Neural crest cell (in vitro differentiated cells): ENCODE measurements at regions not wholly inside any gene's neighbourhood (a gene's known extent, or its start where the extent isn't known, plus 50 kb on each side); places are given as distances from the start of the nearest gene placed in this dataset.

Experiments
- DNase-seq: peaks from one replicate; pipeline ENCODE4 v3.0.0; 2021; ENCODE audit warnings: low read depth, mixed read lengths, low spot score
- H3K27ac Mint-ChIP-seq: one replicate; pipeline ENCODE4 v1.8.0; 2021; ENCODE audit warnings: mild to moderate bottlenecking, mixed read lengths; ENCODE audit not compliant: unreplicated experiment
- H3K27me3 Mint-ChIP-seq: 2 replicates; pipeline ENCODE4 v1.8.0; 2021; ENCODE audit warnings: low read depth, mild to moderate bottlenecking, mixed read lengths
- H3K36me3 Mint-ChIP-seq: 2 replicates; pipeline ENCODE4 v1.8.0; 2021; ENCODE audit warnings: low read depth, mild to moderate bottlenecking, mixed read lengths
- H3K4me1 Mint-ChIP-seq: 2 replicates; pipeline ENCODE4 v1.8.0; 2021; ENCODE audit warnings: mixed read lengths
- H3K4me3 Mint-ChIP-seq: one replicate; pipeline ENCODE4 v1.8.0; 2021; ENCODE audit warnings: mild to moderate bottlenecking, mixed read lengths
- H3K9me3 Mint-ChIP-seq: 2 replicates; pipeline ENCODE4 v1.8.0; 2021; ENCODE audit warnings: mixed read lengths
- CTCF ChIP-seq: fragments of 200-600 bp; sonication (generic); conservative IDR thresholded peaks from 2 replicates; pipeline ENCODE4 v1.5.0; 2021; ENCODE audit warnings: antibody characterized with exemption, mild to moderate bottlenecking

DNA sequence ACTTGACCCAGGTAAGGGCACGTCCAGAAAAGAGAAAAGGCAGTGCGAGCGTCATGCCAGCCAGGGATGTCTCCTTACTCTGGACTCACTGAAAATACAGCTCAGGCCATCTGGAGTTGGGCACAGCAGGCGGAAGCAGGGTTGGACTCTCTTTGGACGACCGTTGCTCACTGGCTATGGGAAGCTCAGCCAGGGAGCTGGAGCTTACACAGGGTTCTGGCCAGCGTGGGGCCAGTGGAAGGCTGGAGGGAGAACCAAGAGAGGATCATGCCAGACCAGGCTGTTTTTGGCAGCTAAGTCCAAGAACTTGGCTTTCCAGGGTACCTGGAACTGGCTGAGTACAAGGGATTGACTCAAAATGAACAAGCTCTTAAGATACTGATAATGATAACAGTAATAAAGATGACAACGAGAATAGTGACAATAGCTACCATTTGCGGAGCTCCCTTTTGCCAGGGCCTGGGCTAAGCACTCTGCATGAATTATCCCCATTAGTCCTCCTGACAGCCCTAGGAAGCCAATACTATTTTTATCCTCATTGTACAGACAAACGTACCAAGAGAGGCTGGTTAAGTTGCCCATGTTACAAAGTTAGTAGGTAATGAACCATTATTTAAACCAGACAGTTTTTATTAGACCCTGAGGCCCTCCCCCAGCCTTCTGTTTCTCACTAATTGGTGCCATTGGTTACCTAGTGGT is 177.6 kb downstream of the PTPN20 start:
- DNase-seq = no peak
- H3K27me3 Mint-ChIP-seq = no peaks in the 10 kb centered on the region
- H3K4me3 Mint-ChIP-seq = no peak overlapping the region
- H3K9me3 Mint-ChIP-seq = peaks cover 5% of the 10 kb centered on the region
- no peak for TF ChIP-seq CTCF
- H3K27ac Mint-ChIP-seq = peak overlapping the region; percentile 23
- H3K4me1 Mint-ChIP-seq = peaks cover 10% of the 10 kb centered on the region
- no peaks in the 10 kb centered on the region for H3K36me3 Mint-ChIP-seq

DNA sequence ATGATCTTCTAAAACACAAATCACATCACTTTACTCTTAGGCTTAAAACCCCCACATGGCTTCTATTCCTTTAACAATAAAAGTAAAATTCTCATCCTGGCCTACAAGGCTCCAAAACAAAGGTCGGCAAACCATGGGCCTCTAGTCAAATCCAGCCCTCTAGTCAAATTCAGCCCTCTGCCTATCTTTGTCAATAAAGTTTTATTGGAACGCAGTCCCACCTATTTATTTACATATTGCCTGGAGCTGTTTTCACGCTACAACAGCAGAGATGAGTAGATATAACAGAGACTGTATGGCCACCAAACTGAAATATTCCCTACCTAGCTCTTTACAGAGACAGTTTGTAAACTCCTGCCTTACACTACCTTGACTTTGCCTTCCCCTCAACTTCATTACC is 178.8 kb downstream of the PTPN20 start:
- H3K4me1 Mint-ChIP-seq = peaks cover 10% of the 10 kb centered on the region
- DNase-seq = no peak
- H3K4me3 Mint-ChIP-seq = no peak overlapping the region
- no peak for TF ChIP-seq CTCF
- no peaks in the 10 kb centered on the region for H3K36me3 Mint-ChIP-seq
- H3K27me3 Mint-ChIP-seq = no peaks in the 10 kb centered on the region
- peaks cover 10% of the 10 kb centered on the region for H3K9me3 Mint-ChIP-seq
- H3K27ac Mint-ChIP-seq = no peak overlapping the region

- no peaks in the 10 kb centered on the region for H3K36me3 Mint-ChIP-seq
These were observed 179.7 kb downstream of the PTPN20 start for GRCh38 chr10:47090903-47091302.

DNA sequence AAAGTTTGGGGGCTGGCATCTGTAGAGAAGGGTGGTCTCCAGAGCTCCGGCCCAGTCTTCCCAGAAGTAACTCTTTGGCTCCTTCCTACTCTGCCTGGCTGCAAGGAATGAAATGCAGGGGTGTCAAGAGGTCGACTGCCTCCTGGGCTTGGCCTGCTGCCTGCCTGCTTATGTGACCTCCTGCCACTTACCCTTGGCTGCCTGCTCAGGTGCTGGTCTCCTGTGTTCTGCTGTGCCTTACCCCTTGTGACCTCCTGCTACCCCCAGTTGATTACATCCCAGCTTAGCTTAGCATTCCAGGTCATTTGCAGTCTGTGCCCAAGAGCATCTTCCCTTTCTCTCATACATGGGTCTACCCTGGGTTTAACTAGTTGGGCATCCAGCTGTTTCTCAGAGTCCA is 180.2 kb downstream of the PTPN20 start:
- H3K4me3 Mint-ChIP-seq = no peak overlapping the region
- peaks cover 10% of the 10 kb centered on the region for H3K9me3 Mint-ChIP-seq
- H3K36me3 Mint-ChIP-seq = no peaks in the 10 kb centered on the region
- H3K27ac Mint-ChIP-seq = no peak overlapping the region
- peaks cover 10% of the 10 kb centered on the region for H3K4me1 Mint-ChIP-seq
- H3K27me3 Mint-ChIP-seq = no peaks in the 10 kb centered on the region
- no peak for TF ChIP-seq CTCF
- DNase-seq = no peak

More at GRCh38 chr10:47090903-47091302, 179.7 kb downstream of the PTPN20 start:
- no peaks in the 10 kb centered on the region for H3K27me3 Mint-ChIP-seq
- H3K27ac Mint-ChIP-seq = no peak overlapping the region
- H3K9me3 Mint-ChIP-seq = peaks cover 10% of the 10 kb centered on the region
- no peak for DNase-seq
- H3K4me1 Mint-ChIP-seq = peaks cover 10% of the 10 kb centered on the region
- no peak for TF ChIP-seq CTCF
- H3K4me3 Mint-ChIP-seq = no peak overlapping the region

DNA sequence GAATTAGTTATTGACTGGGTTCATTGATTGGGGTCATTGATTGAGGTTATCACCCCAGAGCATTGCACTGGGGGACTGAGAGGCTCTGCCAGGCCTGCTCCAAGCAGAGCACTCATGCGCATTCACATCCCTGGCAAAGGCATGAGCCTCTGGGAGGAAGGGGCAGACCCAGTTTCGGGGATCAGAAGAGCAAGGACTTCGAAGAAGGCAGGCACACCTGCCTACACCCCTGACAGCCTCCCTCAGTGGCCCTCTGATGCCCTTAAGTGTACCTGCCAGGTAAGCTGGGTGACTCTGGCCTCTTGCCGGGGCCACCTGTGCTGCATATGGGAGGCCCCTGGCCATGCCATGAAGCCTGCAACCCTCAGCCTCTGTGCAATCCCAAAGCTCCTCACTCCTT is 181.1 kb downstream of the PTPN20 start:
- Mint-ChIP-seq H3K4me1 (peaks cover 10% of the 10 kb centered on the region), H3K36me3 (no peaks in the 10 kb centered on the region), H3K27ac (no peak overlapping the region), H3K27me3 (no peaks in the 10 kb centered on the region), H3K4me3 (no peak overlapping the region), H3K9me3 (peaks cover 10% of the 10 kb centered on the region)
- no peak for TF ChIP-seq CTCF
- DNase-seq = no peak
